Stimulated activated naive CD8-positive, alpha-beta T cell treated with anti-CD3 and anti-CD28 coated beads, Interleukin-15, Interleukin-2, amounts not matched to agents 100 ng/mL and 50 ng/mL, for 24 hours (primary cell): ENCODE measurements at regions not wholly inside any gene's neighbourhood (a gene's known extent, or its start where the extent isn't known, plus 50 kb on each side); places are given as distances from the start of the nearest gene placed in this dataset.

ENCODE experiments used
- H3K27ac Mint-ChIP-seq: one replicate; pipeline ENCODE4 v1.8.0; 2021; ENCODE audit warnings: mild to moderate bottlenecking, mixed read lengths
- H3K27me3 Mint-ChIP-seq: one replicate; pipeline ENCODE4 v1.8.0; 2021; ENCODE audit warnings: mixed read lengths
- H3K36me3 Mint-ChIP-seq: one replicate; pipeline ENCODE4 v1.8.0; 2021; ENCODE audit warnings: low read depth, mixed read lengths
- H3K4me1 Mint-ChIP-seq: one replicate; pipeline ENCODE4 v1.8.0; 2021; ENCODE audit warnings: low read depth, mixed read lengths
- H3K4me3 Mint-ChIP-seq: one replicate; pipeline ENCODE4 v1.8.0; 2021; ENCODE audit warnings: mild to moderate bottlenecking, mixed read lengths
- H3K9me3 Mint-ChIP-seq: one replicate; pipeline ENCODE4 v1.8.0; 2021; ENCODE audit warnings: mixed read lengths

DNA sequence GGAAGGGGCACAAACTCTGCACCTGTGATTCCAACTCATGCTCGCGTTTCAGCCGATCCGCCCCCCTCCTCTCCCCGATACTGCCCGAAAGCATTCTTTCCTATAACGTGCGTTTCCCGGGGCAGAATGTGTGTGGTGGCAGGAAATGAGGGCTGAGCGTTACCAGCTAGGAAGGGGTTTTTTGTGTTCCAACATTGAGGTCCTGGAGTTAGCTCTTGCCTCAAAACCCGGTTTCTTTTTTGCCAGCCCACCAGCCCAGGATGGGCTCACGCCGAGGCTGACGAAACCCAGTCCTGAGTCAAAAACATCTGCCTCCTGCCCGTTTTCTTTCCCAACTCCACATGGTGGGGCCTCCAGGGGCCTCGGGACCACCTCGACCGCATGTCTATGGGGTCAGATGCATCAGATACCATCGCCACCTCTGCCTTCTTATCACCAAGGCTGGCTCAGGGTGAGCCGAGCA lies 113.7 kb upstream of the COPS8 start:
- no peak overlapping the region for H3K27ac Mint-ChIP-seq
- H3K36me3 Mint-ChIP-seq: no peaks in the 10 kb centered on the region
- H3K4me3 Mint-ChIP-seq: no peak overlapping the region
- H3K4me1 Mint-ChIP-seq: peaks cover 38% of the 10 kb centered on the region
- no peaks in the 10 kb centered on the region for H3K27me3 Mint-ChIP-seq
- H3K9me3 Mint-ChIP-seq: no peaks in the 10 kb centered on the region

DNA sequence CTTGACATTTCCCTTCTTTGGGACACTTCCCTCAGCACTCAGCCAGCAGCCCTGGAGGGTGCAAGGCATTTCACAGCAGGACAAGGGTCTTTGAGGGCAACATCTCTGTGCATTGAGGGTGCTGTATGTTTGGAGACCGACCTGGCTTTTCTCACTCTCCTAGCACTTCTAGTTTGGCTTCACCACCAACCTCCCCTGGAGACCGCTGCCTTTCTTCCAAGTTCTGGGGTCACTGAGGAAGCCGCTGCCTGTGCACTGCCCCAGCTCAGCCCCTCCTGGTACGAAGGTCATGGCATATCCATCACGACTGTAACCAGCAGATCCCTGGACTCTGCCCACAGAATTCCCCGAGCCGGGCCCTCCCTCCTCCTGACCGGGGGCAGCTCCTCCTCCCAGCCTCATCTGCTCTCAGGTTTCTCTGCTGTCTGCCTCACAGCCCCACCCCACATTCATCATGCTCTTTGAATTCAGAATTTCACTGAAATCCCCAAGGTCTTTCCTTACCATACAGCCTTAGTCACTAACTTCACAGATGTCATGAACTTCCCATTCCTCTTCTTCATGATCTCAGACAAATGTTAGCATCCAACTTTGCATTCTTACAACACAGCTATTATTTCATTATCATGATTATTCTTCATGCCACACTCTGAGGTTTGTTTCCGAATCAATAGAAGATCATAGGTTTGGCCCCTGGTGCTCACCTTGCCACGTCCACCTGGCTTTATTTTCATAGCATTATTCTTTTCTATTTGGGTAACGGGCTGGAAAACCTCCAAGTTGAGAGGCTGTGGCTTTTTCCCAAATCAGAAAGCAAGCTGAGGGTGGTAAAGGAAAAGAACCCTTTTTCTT lies 113.0 kb upstream of the COPS8 start:
- peaks cover 31% of the 10 kb centered on the region for H3K4me1 Mint-ChIP-seq
- H3K36me3 Mint-ChIP-seq: no peaks in the 10 kb centered on the region
- no peaks in the 10 kb centered on the region for H3K9me3 Mint-ChIP-seq
- no peak overlapping the region for H3K27ac Mint-ChIP-seq
- H3K4me3 Mint-ChIP-seq: no peak overlapping the region
- H3K27me3 Mint-ChIP-seq: no peaks in the 10 kb centered on the region

- H3K4me1 Mint-ChIP-seq: peaks cover 23% of the 10 kb centered on the region
- H3K9me3 Mint-ChIP-seq: no peaks in the 10 kb centered on the region
- H3K27me3 Mint-ChIP-seq: no peaks in the 10 kb centered on the region
- no peak overlapping the region for H3K27ac Mint-ChIP-seq
- no peak overlapping the region for H3K4me3 Mint-ChIP-seq
- no peaks in the 10 kb centered on the region for H3K36me3 Mint-ChIP-seq
Observed at GRCh38 chr2:236973343-236973980, 112.2 kb upstream of the COPS8 start.

- Mint-ChIP-seq H3K4me3 (no peak overlapping the region), H3K36me3 (no peaks in the 10 kb centered on the region), H3K4me1 (peaks cover 17% of the 10 kb centered on the region), H3K9me3 (no peaks in the 10 kb centered on the region), H3K27ac (no peak overlapping the region), H3K27me3 (no peaks in the 10 kb centered on the region)
Observed at GRCh38 chr2:236974148-236974547, 111.5 kb upstream of the COPS8 start.

DNA sequence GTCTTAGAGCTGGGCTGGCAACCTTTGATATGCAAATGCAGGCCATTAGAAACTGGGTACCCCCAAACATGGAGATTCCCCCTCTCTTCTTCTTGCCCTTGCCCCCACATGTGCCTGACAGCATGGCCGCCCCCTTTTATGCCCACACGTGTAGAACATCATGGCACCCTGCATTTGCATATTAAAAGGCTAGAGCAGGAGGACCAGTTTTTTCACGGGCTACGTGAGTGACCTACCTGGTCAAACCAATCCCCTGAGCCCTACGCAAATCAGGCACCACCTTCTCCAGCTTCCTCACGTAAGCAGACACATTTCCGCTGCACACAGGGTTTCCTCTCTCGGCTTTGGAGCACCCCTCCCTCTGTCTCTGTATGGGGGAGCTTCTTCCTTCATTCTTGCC lies 110.9 kb upstream of the COPS8 start:
- Mint-ChIP-seq H3K27ac (no peak overlapping the region), H3K9me3 (no peaks in the 10 kb centered on the region), H3K4me1 (peaks cover 10% of the 10 kb centered on the region), H3K4me3 (no peak overlapping the region), H3K36me3 (no peaks in the 10 kb centered on the region), H3K27me3 (no peaks in the 10 kb centered on the region)

GRCh38 chr2:236975766-236976165 lies 109.9 kb upstream of the COPS8 start:
- Mint-ChIP-seq H3K27ac (no peak overlapping the region), H3K4me3 (no peak overlapping the region), H3K9me3 (no peaks in the 10 kb centered on the region), H3K4me1 (peaks cover under 1% of the 10 kb centered on the region), H3K27me3 (peaks cover 5% of the 10 kb centered on the region), H3K36me3 (no peaks in the 10 kb centered on the region)

DNA sequence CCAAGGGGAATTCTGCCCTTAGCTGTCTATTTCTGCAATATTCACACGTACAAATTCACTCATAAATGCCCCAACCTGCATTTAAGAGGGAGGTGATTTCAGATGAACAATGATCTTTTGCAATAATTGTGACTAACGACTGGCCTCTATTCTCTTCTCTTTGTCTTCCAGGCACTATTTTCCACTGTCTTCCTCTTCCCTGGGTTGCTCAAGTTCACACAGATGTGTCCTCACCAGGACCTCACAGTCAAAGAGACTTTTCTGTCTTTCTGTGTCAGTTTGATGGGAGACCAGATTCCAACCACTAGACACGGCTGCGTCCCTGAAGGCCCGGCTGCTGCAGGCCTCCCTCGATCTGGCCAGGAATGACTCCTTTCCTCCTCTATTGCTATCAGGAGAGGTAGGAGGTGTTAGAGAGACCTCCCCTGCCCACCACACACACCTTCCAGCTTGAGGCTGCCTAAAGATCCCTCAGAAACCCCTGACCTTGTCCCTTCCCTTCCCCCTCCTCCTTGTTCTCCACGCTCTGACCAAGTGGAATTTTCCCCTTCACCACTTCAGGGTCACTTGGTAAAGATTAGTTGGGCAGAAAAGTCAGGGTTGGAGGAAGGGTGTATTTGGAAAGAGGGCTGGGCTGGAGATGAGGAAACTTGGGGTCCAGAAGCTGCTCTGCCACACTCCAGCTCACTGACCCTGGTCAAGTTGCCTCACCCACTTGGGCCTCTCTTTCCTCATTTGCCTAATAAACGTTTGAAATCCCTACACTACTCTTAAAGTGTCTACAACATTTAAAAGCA lies 109.2 kb upstream of the COPS8 start:
- no peaks in the 10 kb centered on the region for H3K9me3 Mint-ChIP-seq

DNA sequence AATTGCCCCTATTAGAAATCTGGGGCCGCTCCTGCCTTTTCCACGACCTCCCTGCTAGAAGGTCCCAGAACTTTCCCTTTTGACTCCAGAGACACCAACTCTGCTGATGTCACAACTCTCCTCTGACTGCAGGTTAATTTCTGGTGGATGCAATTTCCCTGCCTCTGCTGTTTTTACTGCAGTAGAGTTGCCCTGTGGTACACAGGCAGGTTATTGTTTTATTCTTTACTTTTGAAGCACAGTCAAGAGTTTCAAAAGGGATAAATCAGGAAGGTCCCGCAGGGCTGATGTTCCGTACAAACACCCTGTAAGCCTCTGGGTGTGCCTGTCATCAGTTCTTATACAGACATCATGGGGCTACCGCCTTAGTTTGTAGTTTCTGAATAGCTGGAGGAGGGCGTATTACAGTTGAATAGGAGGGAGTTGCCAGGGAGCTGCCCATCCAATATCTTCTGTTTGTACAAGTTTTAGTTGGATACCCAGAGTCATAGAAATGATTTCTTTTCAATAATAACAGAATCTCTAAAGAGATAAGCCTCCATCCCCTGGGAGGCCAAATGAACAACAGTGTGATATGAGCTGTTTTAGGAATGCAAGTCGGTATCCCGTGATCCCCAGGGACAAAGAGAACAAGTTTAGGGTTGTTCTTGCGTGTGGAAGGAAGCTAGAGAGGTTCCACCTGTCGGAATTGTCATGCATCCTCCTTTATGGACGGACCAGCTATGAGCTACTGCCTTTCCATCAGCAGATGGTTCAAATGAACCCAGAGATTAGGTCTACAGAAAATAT lies 108.4 kb upstream of the COPS8 start:
- H3K4me3 Mint-ChIP-seq: no peak overlapping the region
- H3K27me3 Mint-ChIP-seq: peaks cover 5% of the 10 kb centered on the region
- no peak overlapping the region for H3K27ac Mint-ChIP-seq
- H3K36me3 Mint-ChIP-seq: no peaks in the 10 kb centered on the region
- H3K9me3 Mint-ChIP-seq: no peaks in the 10 kb centered on the region
- no peaks in the 10 kb centered on the region for H3K4me1 Mint-ChIP-seq

More for the DNA sequence above, 109.2 kb upstream of the COPS8 start:
- Mint-ChIP-seq H3K4me1 (no peaks in the 10 kb centered on the region), H3K4me3 (no peak overlapping the region), H3K36me3 (no peaks in the 10 kb centered on the region), H3K27ac (no peak overlapping the region), H3K27me3 (peaks cover 5% of the 10 kb centered on the region)

GRCh38 chr2:236977852-236978398 lies 107.8 kb upstream of the COPS8 start:
- Mint-ChIP-seq H3K27ac (no peak overlapping the region), H3K4me1 (no peaks in the 10 kb centered on the region), H3K9me3 (peaks cover 4% of the 10 kb centered on the region), H3K36me3 (no peaks in the 10 kb centered on the region), H3K4me3 (no peak overlapping the region), H3K27me3 (peaks cover 5% of the 10 kb centered on the region)

DNA sequence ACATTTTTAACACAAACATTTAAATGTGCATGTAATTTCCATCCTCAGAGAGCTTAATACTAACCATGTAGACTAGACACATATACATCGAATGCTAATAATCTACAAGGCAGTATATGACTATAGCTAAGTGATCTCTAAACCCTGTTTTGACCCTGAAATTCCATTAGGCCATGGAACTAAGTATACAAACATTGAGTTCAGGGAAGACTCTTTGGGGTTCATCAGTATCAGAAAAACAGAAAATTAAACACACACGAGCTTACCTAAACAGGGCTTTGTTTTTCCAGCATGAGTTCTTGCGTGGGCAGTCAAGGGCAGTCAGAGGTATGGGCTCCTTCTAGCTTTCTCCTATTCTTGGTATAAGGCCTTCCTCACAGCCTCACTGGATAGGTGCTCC lies 106.0 kb upstream of the COPS8 start:
- H3K36me3 Mint-ChIP-seq: no peaks in the 10 kb centered on the region

GRCh38 chr2:236980961-236981360 lies 104.7 kb upstream of the COPS8 start:
- Mint-ChIP-seq H3K27me3 (peaks cover 5% of the 10 kb centered on the region), H3K4me3 (no peak overlapping the region), H3K4me1 (peaks cover 3% of the 10 kb centered on the region), H3K9me3 (peaks cover 5% of the 10 kb centered on the region), H3K27ac (no peak overlapping the region), H3K36me3 (no peaks in the 10 kb centered on the region)

More for the DNA sequence above, 106.0 kb upstream of the COPS8 start:
- Mint-ChIP-seq H3K27me3 (peaks cover 5% of the 10 kb centered on the region), H3K27ac (no peak overlapping the region), H3K4me1 (no peaks in the 10 kb centered on the region), H3K9me3 (peaks cover 5% of the 10 kb centered on the region), H3K4me3 (no peak overlapping the region)

- peaks cover 7% of the 10 kb centered on the region for H3K4me1 Mint-ChIP-seq
- peaks cover 5% of the 10 kb centered on the region for H3K27me3 Mint-ChIP-seq
- H3K36me3 Mint-ChIP-seq: no peaks in the 10 kb centered on the region
- H3K27ac Mint-ChIP-seq: no peak overlapping the region
- H3K4me3 Mint-ChIP-seq: no peak overlapping the region
- H3K9me3 Mint-ChIP-seq: peaks cover 5% of the 10 kb centered on the region
Observed at GRCh38 chr2:236981701-236982485, 103.8 kb upstream of the COPS8 start.

DNA sequence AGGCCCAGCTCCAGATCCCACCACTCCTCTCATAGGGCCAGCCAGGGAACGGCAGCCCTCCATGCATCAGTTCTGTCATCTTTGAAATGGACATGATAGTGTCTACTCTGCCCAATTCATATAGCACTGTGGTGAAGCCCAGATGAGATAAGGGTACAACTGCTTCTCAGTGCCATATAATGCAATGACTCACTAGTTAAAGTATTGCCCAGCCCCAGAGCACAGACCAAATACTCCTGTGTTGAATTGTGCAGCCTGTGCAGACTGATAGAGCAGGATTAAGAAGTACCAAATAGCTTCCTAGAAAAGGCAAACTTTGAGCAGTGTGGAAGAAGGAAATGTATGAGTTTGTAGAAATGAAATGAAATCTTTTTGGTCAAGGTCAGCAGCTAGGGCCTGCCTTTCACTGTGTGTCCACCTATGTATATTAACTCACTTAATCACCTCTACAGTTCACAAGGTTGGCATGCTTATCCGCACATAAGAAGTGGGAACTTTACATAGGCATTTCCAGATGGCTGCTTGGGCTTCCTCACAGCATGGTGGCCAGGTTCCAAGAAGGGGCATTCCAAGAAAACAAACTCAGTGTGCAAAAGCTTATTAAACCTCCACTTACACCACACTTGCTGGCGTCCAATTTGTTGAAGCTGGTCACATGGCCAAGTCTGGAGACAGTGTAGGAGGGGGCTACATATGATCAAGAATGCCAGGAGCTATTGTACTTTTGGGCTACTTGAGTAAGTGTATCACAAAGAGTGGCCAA lies 102.8 kb upstream of the COPS8 start:
- peaks cover 7% of the 10 kb centered on the region for H3K4me1 Mint-ChIP-seq
- H3K27ac Mint-ChIP-seq: no peak overlapping the region
- H3K36me3 Mint-ChIP-seq: no peaks in the 10 kb centered on the region
- peaks cover 5% of the 10 kb centered on the region for H3K9me3 Mint-ChIP-seq
- H3K27me3 Mint-ChIP-seq: peaks cover 5% of the 10 kb centered on the region
- no peak overlapping the region for H3K4me3 Mint-ChIP-seq
